ENCODE measurements at regions not wholly inside any gene's neighbourhood (a gene's known extent, or its start where the extent isn't known, plus 50 kb on each side); places are given as distances from the start of the nearest gene placed in this dataset.
"Not testable (repeated sequence)": the region's sequence is repeated elsewhere in the genome, so short reads cannot be mapped to it uniquely, and the experiment has no call there.

- DNase-seq (ENCODE audit: low read depth): no peak
- no peak overlapping the region for H3K4me3 ChIP-seq (ENCODE audit: low read depth, low read length)
- TF ChIP-seq MAX (IDR thresholded peaks at IDR 0.05; ENCODE audit: low read depth, low read length) (no peak), CTCF (IDR thresholded peaks at IDR 0.05; ENCODE audit: low read depth, low read length) (no peak), MYC (IDR thresholded peaks at IDR 0.05; ENCODE audit: low read depth, low read length) (no peak), POLR2A (IDR thresholded peaks at IDR 0.05; ENCODE audit: extremely low read depth, insufficient read length) (no peak)
Measured at GRCh38 chr13:39836038-39836437, 180.6 kb downstream of the COG6 start.

- not testable (repeated sequence) for DNase-seq (ENCODE audit: low read depth); H3K4me3 ChIP-seq (ENCODE audit: low read depth, low read length)
Measured at GRCh38 chr13:39837866-39838265, 182.4 kb downstream of the COG6 start.

GRCh38 chr13:39840201-39840600, 184.7 kb downstream of the COG6 start:
- DNase-seq (ENCODE audit: low read depth): no peak
- no peak for TF ChIP-seq MAX (IDR thresholded peaks at IDR 0.05; ENCODE audit: low read depth, low read length)
- TF ChIP-seq CTCF (IDR thresholded peaks at IDR 0.05; ENCODE audit: low read depth, low read length): no peak
- no peak for TF ChIP-seq POLR2A (IDR thresholded peaks at IDR 0.05; ENCODE audit: extremely low read depth, insufficient read length)
- TF ChIP-seq MYC (IDR thresholded peaks at IDR 0.05; ENCODE audit: low read depth, low read length): no peak

GRCh38 chr13:39847336-39847735, 191.9 kb downstream of the COG6 start:
- H3K4me3 ChIP-seq (ENCODE audit: low read depth, low read length): no peak overlapping the region
- DNase-seq (ENCODE audit: low read depth): no peak
- TF ChIP-seq CTCF (IDR thresholded peaks at IDR 0.05; ENCODE audit: low read depth, low read length) (no peak), MYC (IDR thresholded peaks at IDR 0.05; ENCODE audit: low read depth, low read length) (no peak), POLR2A (IDR thresholded peaks at IDR 0.05; ENCODE audit: extremely low read depth, insufficient read length) (no peak), MAX (IDR thresholded peaks at IDR 0.05; ENCODE audit: low read depth, low read length) (no peak)

More at GRCh38 chr13:39840201-39840600, 184.7 kb downstream of the COG6 start:
- H3K4me3 ChIP-seq (ENCODE audit: low read depth, low read length): no peak overlapping the region

- peak; percentile 69 for TF ChIP-seq MAX (IDR thresholded peaks at IDR 0.05; ENCODE audit: low read depth, low read length)
- TF ChIP-seq POLR2A (IDR thresholded peaks at IDR 0.05; ENCODE audit: extremely low read depth, insufficient read length): no peak
- DNase-seq (ENCODE audit: low read depth): no peak
- no peak overlapping the region for H3K4me3 ChIP-seq (ENCODE audit: low read depth, low read length)
Measured at GRCh38 chr13:39855236-39855635, 199.8 kb downstream of the COG6 start.

GRCh38 chr13:39856714-39857113, 201.3 kb downstream of the COG6 start:
- TF ChIP-seq CTCF (IDR thresholded peaks at IDR 0.05; ENCODE audit: low read depth, low read length) (no peak), POLR2A (IDR thresholded peaks at IDR 0.05; ENCODE audit: extremely low read depth, insufficient read length) (no peak), MYC (IDR thresholded peaks at IDR 0.05; ENCODE audit: low read depth, low read length) (no peak), MAX (IDR thresholded peaks at IDR 0.05; ENCODE audit: low read depth, low read length) (no peak)
- no peak for DNase-seq (ENCODE audit: low read depth)
- no peak overlapping the region for H3K4me3 ChIP-seq (ENCODE audit: low read depth, low read length)

GRCh38 chr13:39858794-39859193, 203.3 kb downstream of the COG6 start:
- DNase-seq (ENCODE audit: low read depth): no peak
- H3K4me3 ChIP-seq (ENCODE audit: low read depth, low read length): no peak overlapping the region
- TF ChIP-seq MAX (IDR thresholded peaks at IDR 0.05; ENCODE audit: low read depth, low read length) (no peak), MYC (IDR thresholded peaks at IDR 0.05; ENCODE audit: low read depth, low read length) (no peak), POLR2A (IDR thresholded peaks at IDR 0.05; ENCODE audit: extremely low read depth, insufficient read length) (no peak), CTCF (IDR thresholded peaks at IDR 0.05; ENCODE audit: low read depth, low read length) (no peak)

Data from NB4 (cell line).